H1 (cell line): ENCODE measurements at regions not wholly inside any gene's neighbourhood (a gene's known extent, or its start where the extent isn't known, plus 50 kb on each side); places are given as distances from the start of the nearest gene placed in this dataset.

Experiments
- CHD7 ChIP-seq: fragments of 300-600 bp; sonication (generic); IDR thresholded peaks from 2 replicates; pipeline ENCODE4 v1.7.1; 2012; ENCODE audit warnings: low read length, moderate library complexity, mild to moderate bottlenecking, inconsistent platforms; ENCODE audit not compliant: insufficient replicate concordance
- CTCF ChIP-seq, 3 experiments: IDR thresholded peaks; 1 replicate in 2 of 3; 2 replicates in 1 of 3; pipeline versions ENCODE4 v1.5.1 to v1.6.1; 2011; ENCODE audit warnings: low read length in 3 of 3, mild to moderate bottlenecking in 3 of 3, inconsistent platforms in 2 of 3, low read depth in 1 of 3, moderate library complexity in 1 of 3; ENCODE audit not compliant: insufficient read depth in 1 of 3; ENCODE audit errors: control extremely low read depth in 1 of 3
- JUN ChIP-seq: IDR thresholded peaks from 2 replicates; pipeline ENCODE4 v1.6.1; 2011; ENCODE audit warnings: low read depth, mild to moderate bottlenecking, improper control_type of control experiment, low read length
- MAX ChIP-seq: IDR thresholded peaks from 2 replicates; pipeline ENCODE4 v1.6.1; 2012; ENCODE audit warnings: inconsistent platforms
- NRF1 ChIP-seq: IDR thresholded peaks from 2 replicates; pipeline ENCODE4 v1.6.1; 2011; ENCODE audit warnings: mild to moderate bottlenecking, low read depth, low read length, improper control_type of control experiment
- PHF8 ChIP-seq: fragments of 200-600 bp; sonication (generic); conservative IDR thresholded peaks from 2 replicates; pipeline ENCODE4 v1.7.1; 2012; ENCODE audit warnings: low read depth, mild to moderate bottlenecking, inconsistent platforms, low read length, moderate library complexity
- POLR2A ChIP-seq, 2 experiments: IDR thresholded peaks; 1 replicate in 1 of 2; 2 replicates in 1 of 2; pipeline ENCODE4 v1.6.1; 2011; ENCODE audit warnings: low read depth in 2 of 2, low read length in 2 of 2, mild to moderate bottlenecking in 2 of 2; ENCODE audit errors: control extremely low read depth in 1 of 2
- RAD21 ChIP-seq, 2 experiments: IDR thresholded peaks in 1 of 2; conservative IDR thresholded peaks in 1 of 2; 2 replicates each; pipeline ENCODE4 v1.6.1; 2011; ENCODE audit warnings: low read depth in 2 of 2, low read length in 2 of 2, improper control_type of control experiment in 1 of 2, inconsistent platforms in 1 of 2, mild to moderate bottlenecking in 1 of 2, moderate library complexity in 1 of 2
- TAF1 ChIP-seq: IDR thresholded peaks from 2 replicates; pipeline ENCODE4 v1.6.1; 2011; ENCODE audit warnings: mild to moderate bottlenecking, low read depth, low read length
- YY1 ChIP-seq: IDR thresholded peaks from 2 replicates; pipeline ENCODE4 v1.6.1; 2011; ENCODE audit warnings: low read depth, mild to moderate bottlenecking, low read length

GRCh38 chr6:62740596-62740995 lies 454.6 kb upstream of the KHDRBS2 start (continued):
- TF ChIP-seq CHD7 (no peak), JUN (no peak), POLR2A (IDR thresholded peaks at IDR 0.05; ENCODE audit: control extremely low read depth in 1 of 2, low read depth in 2 of 2, low read length in 2 of 2) (no peak), TAF1 (no peak), NRF1 (no peak), PHF8 (no peak), RAD21 (IDR thresholded peaks at IDR 0.05 in 1 of 2, conservative IDR thresholded peaks at IDR 0.05 in 1 of 2; ENCODE audit: low read depth in 2 of 2, low read length in 2 of 2) (no peak), CTCF (IDR thresholded peaks at IDR 0.05; ENCODE audit: control extremely low read depth in 1 of 3, insufficient read depth in 1 of 3, low read depth in 1 of 3, low read length in 3 of 3) (no peak), YY1 (no peak), MAX (no peak)
